ENCODE measurements at regions not wholly inside any gene's neighbourhood (a gene's known extent, or its start where the extent isn't known, plus 50 kb on each side); places are given as distances from the start of the nearest gene placed in this dataset.

GRCh38 chr11:92688416-92688815, 281.0 kb upstream of the MTNR1B start:
- Histone ChIP-seq H3K27ac (ENCODE audit: low read depth) (no peak overlapping the region), H3F3A (replicated peaks; ENCODE audit: low read depth) (no peaks in the 10 kb centered on the region), H3K36me3 (ENCODE audit: insufficient read depth) (no peaks in the 10 kb centered on the region), H3K79me2 (replicated peaks; ENCODE audit: insufficient read depth) (no peaks in the 10 kb centered on the region), H2AFZ (no peak overlapping the region), H3K4me3 (no peak overlapping the region), H3K4me1 (ENCODE audit: insufficient read depth) (no peaks in the 10 kb centered on the region), H3K27me3 (ENCODE audit: insufficient read depth) (no peaks in the 10 kb centered on the region), H3K9me2 (ENCODE audit: insufficient read depth) (peaks cover 4% of the 10 kb centered on the region; the same call in 1 of the 2 replicates), H3K4me2 (no peak overlapping the region), H4K20me1 (replicated peaks; ENCODE audit: insufficient read depth) (no peaks in the 10 kb centered on the region; the same call in 1 of the 2 replicates)
- H3K27me3 Mint-ChIP-seq (ENCODE audit: insufficient read depth, low read depth, poor library complexity): no peaks in the 10 kb centered on the region
- no peaks in the 10 kb centered on the region for H3K36me3 Mint-ChIP-seq (ENCODE audit: low read depth)
- no peak for DNase-seq (ENCODE audit: low spot score)
- TF ChIP-seq JUNB (IDR thresholded peaks at IDR 0.05; ENCODE audit: unreplicated experiment): no peak
- no peak for TF ChIP-seq NANOG (IDR thresholded peaks at IDR 0.05; ENCODE audit: borderline replicate concordance)
- TF ChIP-seq EZH2 (IDR thresholded peaks at IDR 0.05; ENCODE audit: low read depth, unreplicated experiment): no peak
- no peak for TF ChIP-seq ZNF462 (CRISPR knock-in tag; IDR thresholded peaks at IDR 0.05)
- TF ChIP-seq STAT1 (IDR thresholded peaks at IDR 0.05; ENCODE audit: unreplicated experiment): no peak
- no peak for TF ChIP-seq EZH2phosphoT487 (IDR thresholded peaks at IDR 0.05; ENCODE audit: unreplicated experiment)
- TF ChIP-seq POLR2AphosphoS5 (IDR thresholded peaks at IDR 0.05; ENCODE audit: low read depth): no peak
- no peak for TF ChIP-seq ZNF114 (CRISPR knock-in tag; IDR thresholded peaks at IDR 0.05)
- TF ChIP-seq ETS1 (IDR thresholded peaks at IDR 0.05): no peak
- TF ChIP-seq ZNF331 (CRISPR knock-in tag; IDR thresholded peaks at IDR 0.05; ENCODE audit: low read depth): no peak
- no peak for TF ChIP-seq REST (IDR thresholded peaks at IDR 0.05; ENCODE audit: unreplicated experiment)
- no peak for TF ChIP-seq CTCF (conservative IDR thresholded peaks at IDR 0.05; ENCODE audit: low read depth in 2 of 2)
- no peak for TF ChIP-seq CREB1 (CRISPR knock-in tag; IDR thresholded peaks at IDR 0.05; ENCODE audit: low read depth)
- no peak for ATAC-seq
- peaks cover 8% of the 10 kb centered on the region for H3K4me1 Mint-ChIP-seq
- no peak overlapping the region for H3K4me3 Mint-ChIP-seq
- H3K27ac Mint-ChIP-seq: no peak overlapping the region
- no peaks in the 10 kb centered on the region for H3K9me3 Mint-ChIP-seq

All from GM23338 (cell line).